IMR-90 (cell line): ENCODE measurements at regions not wholly inside any gene's neighbourhood (a gene's known extent, or its start where the extent isn't known, plus 50 kb on each side); places are given as distances from the start of the nearest gene placed in this dataset.

Experiments used
- ATAC-seq: fragments of 200-7000 bp; cut with Tn5 transposase; 2 replicates; pipeline ENCODE4 v1.9.1; 2020; ENCODE audit warnings: low read depth, mild to moderate bottlenecking, moderate library complexity
- BruUV-seq: library from RNA; stranded (reverse); fragments of 400-500 nt; replicated peaks from 2 replicates; lab custom pipeline; 2021; lab: Mats Ljungman, UMichigan
- CTCF ChIA-PET: fragments of 300-600 bp; formaldehyde crosslinking; extraction: SDS; loops from one replicate; lab custom pipeline; 2021; ENCODE audit warnings: antibody characterized with exemption; lab: Yijun Ruan, JAX
- POLR2A ChIA-PET: fragments of 300-600 bp; sonication (Branson Sonifier 250); formaldehyde crosslinking; loops from one replicate; lab custom pipeline; 2022; ENCODE audit warnings: antibody characterized with exemption; ENCODE audit not compliant: unreplicated experiment; lab: Charles Lee
- DNase-seq: peaks from one replicate; pipeline ENCODE4 v3.0.0; 2013
- H2AFZ ChIP-seq: replicated peaks from 2 replicates; pipeline ENCODE3; 2013; ENCODE audit warnings: low read length, mild to moderate bottlenecking; ENCODE audit not compliant: poor library complexity
- H2AK5ac ChIP-seq: 2 replicates; pipeline ENCODE4 v1.6.1; 2013; ENCODE audit warnings: low read depth, low read length, inconsistent platforms
- H2AK9ac ChIP-seq: replicated peaks from 2 replicates; pipeline ENCODE3; 2013; ENCODE audit warnings: mild to moderate bottlenecking, low read depth, low read length, moderate library complexity; ENCODE audit not compliant: poor library complexity
- H2BK120ac ChIP-seq: 2 replicates; pipeline ENCODE4 v1.6.1; 2013; ENCODE audit warnings: low read depth, low read length, inconsistent platforms
- H2BK15ac ChIP-seq: 3 replicates; pipeline ENCODE4 v1.6.1; 2013; ENCODE audit warnings: low read depth, low read length, inconsistent platforms
- H2BK20ac ChIP-seq: 2 replicates; pipeline ENCODE4 v1.6.1; 2013; ENCODE audit warnings: low read depth, mild to moderate bottlenecking, inconsistent platforms, low read length, moderate library complexity
- H2BK5ac ChIP-seq: 2 replicates; pipeline ENCODE4 v1.6.1; 2013; ENCODE audit warnings: mild to moderate bottlenecking, low read depth, low read length, inconsistent platforms; ENCODE audit not compliant: poor library complexity, severe bottlenecking
- H3K14ac ChIP-seq: replicated peaks from 2 replicates; pipeline ENCODE4 v1.6.1; 2013; ENCODE audit warnings: low read depth, low read length, inconsistent platforms
- H3K18ac ChIP-seq: 2 replicates; pipeline ENCODE4 v1.6.1; 2013; ENCODE audit warnings: low read depth, low read length, control low read depth
- H3K23ac ChIP-seq: 2 replicates; pipeline ENCODE4 v1.6.1; 2013; ENCODE audit warnings: low read depth, low read length, inconsistent platforms
- H3K27ac ChIP-seq: 2 replicates; pipeline ENCODE4 v1.5.1; 2013; ENCODE audit warnings: mild to moderate bottlenecking, control low read depth, low read length; ENCODE audit not compliant: insufficient read depth
- H3K27me3 ChIP-seq: 2 replicates; pipeline ENCODE4 v1.6.1; 2013; ENCODE audit warnings: low read length; ENCODE audit not compliant: control insufficient read depth, insufficient read depth
- H3K36me3 ChIP-seq: 2 replicates; pipeline ENCODE4 v1.6.1; 2013; ENCODE audit warnings: low read length, mixed read lengths; ENCODE audit not compliant: control insufficient read depth, insufficient read depth
- H3K4ac ChIP-seq: 2 replicates; pipeline ENCODE4 v1.6.1; 2013; ENCODE audit warnings: low read depth, low read length, inconsistent platforms
- H3K4me1 ChIP-seq: 2 replicates; pipeline ENCODE4 v1.6.1; 2013; ENCODE audit warnings: low read length, mixed read lengths; ENCODE audit not compliant: control insufficient read depth, insufficient read depth
- H3K4me2 ChIP-seq: 2 replicates; pipeline ENCODE4 v1.6.1; 2013; ENCODE audit warnings: low read depth, mild to moderate bottlenecking, control low read depth, low read length, moderate library complexity
- H3K4me3 ChIP-seq: 2 replicates; pipeline ENCODE4 v1.5.1; 2013; ENCODE audit warnings: low read depth, mild to moderate bottlenecking, control low read depth, low read length, moderate library complexity; ENCODE audit not compliant: insufficient read depth
- H3K56ac ChIP-seq: 2 replicates; pipeline ENCODE4 v1.6.1; 2013; ENCODE audit warnings: low read length, inconsistent platforms; ENCODE audit not compliant: insufficient read depth; ENCODE audit errors: extremely low read depth
- H3K79me1 ChIP-seq, 2 experiments: 2 replicates each; pipeline ENCODE4 v1.6.1; 2013; ENCODE audit warnings: low read length in 2 of 2, inconsistent platforms in 1 of 2, low read depth in 1 of 2
- H3K9ac ChIP-seq: 2 replicates; pipeline ENCODE4 v1.6.1; 2013; ENCODE audit warnings: low read depth, low read length, control low read depth
- H3K9me1 ChIP-seq: 2 replicates; pipeline ENCODE4 v1.6.1; 2013; ENCODE audit warnings: low read length, inconsistent platforms; ENCODE audit not compliant: insufficient read depth
- H3K9me3 ChIP-seq: 2 replicates; pipeline ENCODE4 v1.6.1; 2013; ENCODE audit warnings: low read length; ENCODE audit not compliant: control insufficient read depth, insufficient read depth
- H4K20me1 ChIP-seq: 2 replicates; pipeline ENCODE4 v1.6.1; 2013; ENCODE audit warnings: low read length, inconsistent platforms; ENCODE audit not compliant: insufficient read depth
- H4K5ac ChIP-seq: 2 replicates; pipeline ENCODE4 v1.6.1; 2013; ENCODE audit warnings: mild to moderate bottlenecking, low read depth, low read length, control low read depth
- H4K8ac ChIP-seq, 2 experiments: 2 replicates each; pipeline ENCODE4 v1.6.1; 2013; ENCODE audit warnings: low read depth in 2 of 2, low read length in 2 of 2, control low read depth in 1 of 2, inconsistent platforms in 1 of 2
- H4K91ac ChIP-seq: 2 replicates; pipeline ENCODE4 v1.6.1; 2013; ENCODE audit warnings: low read depth, low read length, inconsistent platforms; ENCODE audit not compliant: insufficient read depth
- MAZ ChIP-seq: IDR thresholded peaks from 2 replicates; pipeline ENCODE4 v1.6.1; 2012; ENCODE audit warnings: low read depth, mild to moderate bottlenecking, low read length, improper control_type of control experiment, moderate library complexity, borderline replicate concordance
- RAD21 ChIP-seq: IDR thresholded peaks from 2 replicates; pipeline ENCODE4 v1.6.1; 2012; ENCODE audit warnings: low read length, improper control_type of control experiment
- WGBS, 2 experiments: methylation state at CpG; one replicate each; pipeline versions ENCODE4 v1.1.5 to v1.1.7; 2013; ENCODE audit warnings: missing lambda C conversion rate in 2 of 2; ENCODE audit not compliant: insufficient read length in 1 of 2; ENCODE audit errors: extremely low coverage in 2 of 2; 5-methylcytosine and 5-hydroxymethylcytosine counted together
- dilution Hi-C: fragments of 300-500 bp; cut with HindIII; formaldehyde crosslinking; loops from one replicate; pipeline ENCODE4 v1.14.3; 2018; ENCODE audit warnings: low sequenced_read_pairs; ENCODE audit not compliant: unreplicated experiment
- in situ Hi-C: fragments of 300-500 bp; cut with MboI; formaldehyde crosslinking; loops from 3 replicates; pipeline ENCODE4 v1.14.3; 2019; ENCODE audit warnings: low sequenced_read_pairs, inconsistent platforms, mixed read lengths
- intact Hi-C: fragments of 100-400 bp; cut with micrococcal nuclease; formaldehyde crosslinking; loops from 2 replicates; pipeline ENCODE4 v1.10.0; 2022

GRCh38 chr5:3058942-3059341 lies 307.5 kb upstream of the IRX2 start:
- H3K9me3 ChIP-seq, result peaks cover 36% of the 10 kb centered on the region
- H4K91ac ChIP-seq, result no peak overlapping the region
- in situ Hi-C loops, result no loop called here
- H3K79me1 ChIP-seq, result no peaks in the 10 kb centered on the region
- no peak overlapping the region for H2AK5ac ChIP-seq
- no peak overlapping the region for H3K4me2 ChIP-seq
- DNase-seq (no peak), ATAC-seq (no peak)
- H3K9ac ChIP-seq, result no peak overlapping the region
- no peak overlapping the region for H4K5ac ChIP-seq
- intact Hi-C loops, result no loop called here
- no peaks in the 10 kb centered on the region for H3K36me3 ChIP-seq
- no TSS peak for BruUV-seq
- H4K20me1 ChIP-seq, result no peaks in the 10 kb centered on the region
- no peak overlapping the region for H3K14ac ChIP-seq
- H3K23ac ChIP-seq, result no peak overlapping the region
- H3K4me3 ChIP-seq, result no peak overlapping the region
- H2AFZ ChIP-seq, result no peak overlapping the region
- ChIA-PET CTCF (no interaction called here), POLR2A (no interaction called here)
- no peak overlapping the region for H3K56ac ChIP-seq
- no peak overlapping the region for H3K18ac ChIP-seq
- H4K8ac ChIP-seq, result no peak overlapping the region
- H3K4ac ChIP-seq, result no peak overlapping the region
- no peak overlapping the region for H2BK20ac ChIP-seq
- WGBS, 2 experiments, result 43% methylated on average over 3 of the region's 17 CpGs; no CpG with 5 or more reads in 1 of the 2 experiments
- TF ChIP-seq RAD21, result no peak
- no peak for TF ChIP-seq MAZ
- no peak overlapping the region for H3K27ac ChIP-seq
- H2BK5ac ChIP-seq, result no peak overlapping the region
- no peaks in the 10 kb centered on the region for H3K4me1 ChIP-seq
- no peak overlapping the region for H2AK9ac ChIP-seq
- H2BK15ac ChIP-seq, result no peak overlapping the region
- H2BK120ac ChIP-seq, result no peak overlapping the region
- dilution Hi-C loops, result no loop called here
- no peaks in the 10 kb centered on the region for H3K9me1 ChIP-seq
- no peaks in the 10 kb centered on the region for H3K27me3 ChIP-seq
